NT2/D1 (cell line): ENCODE measurements at regions not wholly inside any gene's neighbourhood (a gene's known extent, or its start where the extent isn't known, plus 50 kb on each side); places are given as distances from the start of the nearest gene placed in this dataset.

ENCODE experiments used
- DNase-seq: peaks from one replicate; pipeline ENCODE4 v3.0.0-alpha.2; 2011; ENCODE audit warnings: low read depth, low spot score
- H3K27me3 ChIP-seq: 2 replicates; pipeline ENCODE4 v1.6.0; 2011; ENCODE audit warnings: mild to moderate bottlenecking; ENCODE audit not compliant: insufficient read length, insufficient read depth
- H3K36me3 ChIP-seq: 2 replicates; pipeline ENCODE4 v1.6.1; 2011; ENCODE audit warnings: mild to moderate bottlenecking, low read length, mixed read lengths; ENCODE audit not compliant: insufficient read depth, insufficient read length
- H3K4me1 ChIP-seq: 2 replicates; pipeline ENCODE4 v1.5.1; 2011; ENCODE audit not compliant: insufficient read depth, insufficient read length
- H3K4me3 ChIP-seq: 2 replicates; pipeline ENCODE4 v1.5.1; 2011; ENCODE audit warnings: low read depth; ENCODE audit not compliant: insufficient read length
- H3K9ac ChIP-seq: 2 replicates; pipeline ENCODE4 v1.6.0; 2011; ENCODE audit warnings: low read depth; ENCODE audit not compliant: insufficient read length
- H3K9me3 ChIP-seq: 2 replicates; pipeline ENCODE4 v1.5.1; 2011; ENCODE audit warnings: mild to moderate bottlenecking, low read length; ENCODE audit not compliant: insufficient read depth
- SUZ12 ChIP-seq: IDR thresholded peaks from 2 replicates; pipeline ENCODE4 v1.6.1; 2011; ENCODE audit not compliant: insufficient read length, insufficient read depth; ENCODE audit errors: extremely low read depth
- YY1 ChIP-seq: IDR thresholded peaks from 2 replicates; pipeline ENCODE4 v1.6.1; 2011; ENCODE audit not compliant: insufficient read length, insufficient read depth
- ZNF274 ChIP-seq: IDR thresholded peaks from 2 replicates; pipeline ENCODE4 v1.6.1; 2011; ENCODE audit warnings: mild to moderate bottlenecking, low read depth, low read length

DNA sequence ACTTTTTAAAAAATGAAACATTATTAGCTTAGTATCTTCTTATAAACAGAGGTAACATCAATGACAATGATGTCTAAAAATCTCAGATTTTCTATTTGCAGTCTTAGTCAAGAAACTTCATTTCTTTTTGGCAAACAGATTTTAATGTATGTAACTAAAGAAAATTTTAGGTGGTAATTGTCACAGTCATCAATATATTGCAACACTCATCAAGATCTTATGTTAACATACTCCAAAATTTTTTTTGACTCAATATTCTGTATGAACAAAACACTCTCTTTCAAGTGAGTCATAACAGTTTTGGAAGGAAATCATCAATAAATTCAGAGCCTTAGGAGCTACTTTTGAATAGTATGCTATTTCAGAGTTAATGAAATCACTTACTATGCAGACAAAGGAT lies 1507.6 kb downstream of the SLITRK1 start:
- Histone ChIP-seq H3K27me3 (no peaks in the 10 kb centered on the region), H3K4me3 (no peak overlapping the region), H3K4me1 (no peaks in the 10 kb centered on the region), H3K36me3 (no peaks in the 10 kb centered on the region), H3K9me3 (no peaks in the 10 kb centered on the region), H3K9ac (no peak overlapping the region)
- no peak for DNase-seq
- TF ChIP-seq ZNF274 (no peak), SUZ12 (no peak), YY1 (no peak)

DNA sequence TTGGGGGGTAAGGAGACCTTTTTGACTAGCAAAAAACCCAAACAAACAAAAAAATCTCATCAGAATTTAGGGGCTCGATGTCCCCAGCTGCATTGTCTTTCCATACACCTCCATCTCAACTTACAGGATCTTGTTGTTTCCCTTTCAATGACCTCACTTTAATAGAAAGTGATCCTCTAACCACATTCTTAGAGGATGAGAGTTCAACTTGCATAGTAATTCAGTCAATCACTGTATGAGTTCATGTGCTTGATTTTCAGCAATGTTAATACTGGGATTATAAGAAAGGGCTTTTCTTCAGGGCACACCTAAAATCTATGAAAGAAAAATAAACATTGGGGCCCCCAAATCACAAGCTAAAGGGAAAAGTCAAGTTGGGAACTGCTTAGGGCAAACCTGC lies 1512.0 kb downstream of the SLITRK1 start:
- no peaks in the 10 kb centered on the region for H3K4me1 ChIP-seq
- no peaks in the 10 kb centered on the region for H3K9me3 ChIP-seq
- no peaks in the 10 kb centered on the region for H3K27me3 ChIP-seq
- no peak overlapping the region for H3K9ac ChIP-seq
- DNase-seq = no peak
- H3K4me3 ChIP-seq = no peak overlapping the region
- no peak for TF ChIP-seq YY1
- TF ChIP-seq ZNF274 = no peak
- no peak for TF ChIP-seq SUZ12
- no peaks in the 10 kb centered on the region for H3K36me3 ChIP-seq

- Histone ChIP-seq H3K4me3 (no peak overlapping the region), H3K27me3 (no peaks in the 10 kb centered on the region), H3K9ac (no peak overlapping the region), H3K9me3 (no peaks in the 10 kb centered on the region), H3K4me1 (no peaks in the 10 kb centered on the region), H3K36me3 (no peaks in the 10 kb centered on the region)
- DNase-seq = no peak
- TF ChIP-seq SUZ12 = no peak
- no peak for TF ChIP-seq YY1
- no peak for TF ChIP-seq ZNF274
Measured at GRCh38 chr13:82364525-82364924, 1517.7 kb downstream of the SLITRK1 start.

GRCh38 chr13:82358284-82358683 lies 1524.0 kb downstream of the SLITRK1 start:
- no peak for TF ChIP-seq YY1
- no peak for TF ChIP-seq SUZ12
- TF ChIP-seq ZNF274 = no peak
- no peaks in the 10 kb centered on the region for H3K9me3 ChIP-seq
- DNase-seq = no peak

DNA sequence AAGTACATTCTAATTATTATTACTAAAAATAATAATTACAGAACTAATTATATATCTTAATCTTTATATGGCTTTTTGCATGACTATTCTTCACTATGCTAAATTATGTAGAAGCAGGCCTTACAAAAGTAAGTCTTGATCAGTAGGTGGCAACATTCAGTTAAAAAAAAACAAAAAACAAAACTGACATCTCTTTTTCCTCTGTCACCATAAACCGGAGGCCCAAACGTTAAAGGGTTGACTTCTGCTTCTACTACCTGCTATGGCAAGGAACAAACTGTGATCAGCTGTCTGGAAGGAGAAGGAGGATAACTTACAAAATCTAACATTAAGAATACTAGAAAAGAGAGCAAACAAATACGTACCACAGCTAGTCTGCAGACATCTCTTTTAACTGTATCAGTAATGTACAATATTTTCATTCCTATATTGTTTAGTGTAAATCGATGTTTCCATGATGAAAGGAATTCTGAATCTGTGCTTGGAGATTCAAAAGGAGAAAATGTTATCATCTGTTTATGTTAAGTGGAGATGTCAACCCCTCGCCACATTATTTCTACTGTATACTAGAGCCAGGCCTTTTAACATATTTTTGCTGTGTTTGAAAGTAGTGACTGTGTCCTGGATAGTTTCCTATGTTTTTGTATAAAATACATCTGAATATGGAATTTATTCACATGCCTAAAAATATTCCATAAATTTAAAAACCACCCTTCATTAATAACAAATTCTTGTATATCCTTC lies 1525.4 kb downstream of the SLITRK1 start:
- Histone ChIP-seq H3K36me3 (no peaks in the 10 kb centered on the region), H3K4me3 (no peak overlapping the region), H3K9me3 (no peaks in the 10 kb centered on the region), H3K27me3 (no peaks in the 10 kb centered on the region), H3K4me1 (no peaks in the 10 kb centered on the region), H3K9ac (no peak overlapping the region)
- no peak for DNase-seq
- TF ChIP-seq ZNF274 = no peak

More at GRCh38 chr13:82358284-82358683, 1524.0 kb downstream of the SLITRK1 start:
- H3K27me3 ChIP-seq = no peaks in the 10 kb centered on the region
- no peaks in the 10 kb centered on the region for H3K4me1 ChIP-seq
- no peak overlapping the region for H3K4me3 ChIP-seq
- H3K36me3 ChIP-seq = no peaks in the 10 kb centered on the region
- no peak overlapping the region for H3K9ac ChIP-seq

- no peak for TF ChIP-seq YY1
- TF ChIP-seq SUZ12 = no peak
- no peak for TF ChIP-seq ZNF274
- no peaks in the 10 kb centered on the region for H3K36me3 ChIP-seq
- H3K4me3 ChIP-seq = no peak overlapping the region
- no peaks in the 10 kb centered on the region for H3K27me3 ChIP-seq
- H3K4me1 ChIP-seq = no peaks in the 10 kb centered on the region
- DNase-seq = no peak
- H3K9me3 ChIP-seq = no peaks in the 10 kb centered on the region
- H3K9ac ChIP-seq = no peak overlapping the region
Measured at GRCh38 chr13:82344867-82345266, 1537.4 kb downstream of the SLITRK1 start.

GRCh38 chr13:82341116-82341515 lies 1541.2 kb downstream of the SLITRK1 start:
- Histone ChIP-seq H3K4me3 (no peak overlapping the region), H3K9ac (no peak overlapping the region), H3K36me3 (no peaks in the 10 kb centered on the region), H3K4me1 (no peaks in the 10 kb centered on the region), H3K9me3 (no peaks in the 10 kb centered on the region), H3K27me3 (no peaks in the 10 kb centered on the region)
- no peak for DNase-seq
- TF ChIP-seq ZNF274 (no peak), YY1 (no peak), SUZ12 (no peak)

DNA sequence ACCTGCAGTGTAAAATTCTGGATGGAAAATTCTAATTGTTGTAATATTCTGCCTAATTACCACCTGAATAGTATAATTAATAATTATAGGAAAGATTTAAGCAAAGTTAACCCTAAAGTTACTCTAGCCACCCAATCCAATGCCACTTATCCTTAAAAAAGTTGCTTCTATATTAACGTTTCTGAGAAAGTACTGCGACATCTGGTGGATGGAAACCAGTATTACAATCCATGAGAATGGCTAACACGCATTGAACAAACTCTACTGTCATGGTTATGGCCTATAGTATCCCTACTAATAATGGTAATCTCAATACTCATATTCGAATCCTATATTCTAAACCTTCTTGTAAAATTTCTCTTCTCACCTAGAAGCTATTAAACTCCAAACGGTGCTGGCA lies 1551.8 kb downstream of the SLITRK1 start:
- DNase-seq = peak; percentile 16

More for the DNA sequence above, 1551.8 kb downstream of the SLITRK1 start:
- Histone ChIP-seq H3K9me3 (no peaks in the 10 kb centered on the region; the same call in 1 of the 2 replicates), H3K27me3 (no peaks in the 10 kb centered on the region), H3K36me3 (no peaks in the 10 kb centered on the region), H3K4me1 (no peaks in the 10 kb centered on the region), H3K4me3 (no peak overlapping the region), H3K9ac (no peak overlapping the region)
- TF ChIP-seq SUZ12 = no peak
- no peak for TF ChIP-seq ZNF274
- no peak for TF ChIP-seq YY1
